ENCODE measurements at regions not wholly inside any gene's neighbourhood (a gene's known extent, or its start where the extent isn't known, plus 50 kb on each side); places are given as distances from the start of the nearest gene placed in this dataset.

DNA sequence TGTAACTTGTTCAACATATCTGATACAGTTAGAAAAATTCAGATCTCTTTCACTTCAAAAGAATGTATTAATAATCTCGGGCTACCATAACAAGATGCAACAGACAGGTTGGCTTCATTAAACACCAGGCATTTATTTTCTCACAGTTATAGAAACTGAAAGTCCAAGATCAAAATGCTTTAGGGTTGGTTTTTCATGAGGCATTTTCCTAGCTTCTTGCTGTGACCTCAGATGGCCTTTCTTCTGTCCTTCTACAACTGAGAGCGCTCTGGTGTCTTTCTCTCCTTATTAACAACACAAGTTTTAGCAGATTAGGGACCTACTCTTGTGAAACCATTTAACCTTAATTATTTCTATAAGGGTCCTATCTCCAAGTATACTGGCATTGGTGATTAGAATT is 452.5 kb downstream of the ZNF804A start:
- Histone ChIP-seq H3K4ac (ENCODE audit: low read depth, low read length) (no peak overlapping the region), H2BK5ac (ENCODE audit: insufficient read length, low read length) (no peak overlapping the region), H2AFZ (ENCODE audit: low read length) (no peak overlapping the region), H3K79me2 (ENCODE audit: insufficient read depth, low read length) (no peaks in the 10 kb centered on the region), H3K23ac (ENCODE audit: insufficient read length, low read depth, low read length) (no peak overlapping the region), H3K18ac (ENCODE audit: insufficient read length, low read depth, low read length) (no peak overlapping the region), H3K4me2 (ENCODE audit: insufficient read depth, insufficient read length, low read length) (no peak overlapping the region), H3K27ac (ENCODE audit: insufficient read length, low read depth, low read length) (no peak overlapping the region), H3K56ac (ENCODE audit: insufficient read length, low read depth, low read length) (no peak overlapping the region), H2BK12ac (ENCODE audit: insufficient read length, low read depth, low read length) (no peak overlapping the region), H2BK120ac (ENCODE audit: low read depth, low read length, poor library complexity, severe bottlenecking) (no peak overlapping the region), H3K23me2 (ENCODE audit: insufficient read length, low read depth, low read length, poor library complexity, severe bottlenecking) (no peaks in the 10 kb centered on the region), H2BK15ac (ENCODE audit: low read depth, low read length) (no peak overlapping the region), H4K91ac (ENCODE audit: insufficient read length, low read depth, low read length) (no peak overlapping the region), H3K9me3 (ENCODE audit: control insufficient read depth, low read depth, low read length) (no peaks in the 10 kb centered on the region), H4K8ac (replicated peaks; ENCODE audit: insufficient read length, low read depth, low read length) (no peak overlapping the region), H3K27me3 (ENCODE audit: insufficient read depth, low read length) (no peaks in the 10 kb centered on the region), H4K20me1 (ENCODE audit: control insufficient read depth, insufficient read depth, insufficient read length) (no peaks in the 10 kb centered on the region), H2BK20ac (ENCODE audit: low read depth, low read length, poor library complexity, severe bottlenecking) (no peak overlapping the region), H2AK5ac (ENCODE audit: insufficient read length, low read length) (no peak overlapping the region), H4K5ac (ENCODE audit: insufficient read length, low read depth, low read length) (no peak overlapping the region), H3K4me1 (ENCODE audit: insufficient read depth, low read length) (no peaks in the 10 kb centered on the region), H3K9ac (ENCODE audit: extremely low read depth, insufficient read length, low read length) (no peak overlapping the region), H3K14ac (ENCODE audit: insufficient read depth, low read length) (no peak overlapping the region), H3T11ph (ENCODE audit: low read length) (no peak overlapping the region), H3K79me1 (ENCODE audit: insufficient read depth, low read depth, low read length, poor library complexity, severe bottlenecking) (no peaks in the 10 kb centered on the region)
- Mint-ChIP-seq H3K4me3 (no peak overlapping the region), H3K9me3 (no peaks in the 10 kb centered on the region; a peak in 1 of 5 replicates), H3K27me3 (ENCODE audit: low read depth) (no peaks in the 10 kb centered on the region), H3K4me1 (no peaks in the 10 kb centered on the region), H3K36me3 (ENCODE audit: insufficient read depth in 1 of 3, low read depth in 3 of 3) (no peaks in the 10 kb centered on the region), H3K27ac (no peak overlapping the region)
- DNase-seq: no peak
- no CpG with 5 or more reads among the region's 2 CpGs for WGBS (ENCODE audit: extremely low coverage, insufficient read length, low lambda C conversion rate)
- TF ChIP-seq, protein P1, sequence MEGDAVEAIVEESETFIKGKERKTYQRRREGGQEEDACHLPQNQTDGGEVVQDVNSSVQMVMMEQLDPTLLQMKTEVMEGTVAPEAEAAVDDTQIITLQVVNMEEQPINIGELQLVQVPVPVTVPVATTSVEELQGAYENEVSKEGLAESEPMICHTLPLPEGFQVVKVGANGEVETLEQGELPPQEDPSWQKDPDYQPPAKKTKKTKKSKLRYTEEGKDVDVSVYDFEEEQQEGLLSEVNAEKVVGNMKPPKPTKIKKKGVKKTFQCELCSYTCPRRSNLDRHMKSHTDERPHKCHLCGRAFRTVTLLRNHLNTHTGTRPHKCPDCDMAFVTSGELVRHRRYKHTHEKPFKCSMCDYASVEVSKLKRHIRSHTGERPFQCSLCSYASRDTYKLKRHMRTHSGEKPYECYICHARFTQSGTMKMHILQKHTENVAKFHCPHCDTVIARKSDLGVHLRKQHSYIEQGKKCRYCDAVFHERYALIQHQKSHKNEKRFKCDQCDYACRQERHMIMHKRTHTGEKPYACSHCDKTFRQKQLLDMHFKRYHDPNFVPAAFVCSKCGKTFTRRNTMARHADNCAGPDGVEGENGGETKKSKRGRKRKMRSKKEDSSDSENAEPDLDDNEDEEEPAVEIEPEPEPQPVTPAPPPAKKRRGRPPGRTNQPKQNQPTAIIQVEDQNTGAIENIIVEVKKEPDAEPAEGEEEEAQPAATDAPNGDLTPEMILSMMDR (conservative IDR thresholded peaks at IDR 0.05): no peak

Data from H9 (cell line).